ENCODE measurements at regions not wholly inside any gene's neighbourhood (a gene's known extent, or its start where the extent isn't known, plus 50 kb on each side); places are given as distances from the start of the nearest gene placed in this dataset.

- TF ChIP-seq EZH2phosphoT487 (IDR thresholded peaks at IDR 0.05; ENCODE audit: borderline replicate concordance, low read depth, low read length): no peak
- TF ChIP-seq CTCF (conservative IDR thresholded peaks at IDR 0.05; ENCODE audit: low read length): no peak
Observed at GRCh38 chr21:19120591-19120990, 717.0 kb upstream of the TMPRSS15 start.

Measured in OCI-LY7 (cell line).